Mammary epithelial cell (primary cell): ENCODE measurements at regions not wholly inside any gene's neighbourhood (a gene's known extent, or its start where the extent isn't known, plus 50 kb on each side); places are given as distances from the start of the nearest gene placed in this dataset.

Experiments
- CTCF ChIP-seq, 2 donors: IDR thresholded peaks in 1 of 2; conservative IDR thresholded peaks in 1 of 2; 2 replicates each; pipeline ENCODE4 v1.5.1; 2011 to 2012; ENCODE audit warnings: inconsistent platforms in 2 of 2, low read length in 2 of 2, mild to moderate bottlenecking in 2 of 2, control low read depth in 1 of 2, low read depth in 1 of 2; ENCODE audit not compliant: insufficient read depth in 1 of 2; ENCODE audit errors: extremely low read depth in 1 of 2
- EZH2 ChIP-seq: IDR thresholded peaks from 2 replicates; pipeline ENCODE4 v1.6.1; 2012; ENCODE audit warnings: low read length, inconsistent platforms, borderline replicate concordance

GRCh38 chr14:42079911-42080310 lies 473.2 kb downstream of the LRFN5 start:
- TF ChIP-seq CTCF (conservative IDR thresholded peaks at IDR 0.05 in 1 of 2, IDR thresholded peaks at IDR 0.05 in 1 of 2; ENCODE audit: extremely low read depth in 1 of 2, insufficient read depth in 1 of 2, low read depth in 1 of 2, low read length in 2 of 2) (no peak), EZH2 (no peak)
